HFF-Myc (cell line): ENCODE measurements at regions not wholly inside any gene's neighbourhood (a gene's known extent, or its start where the extent isn't known, plus 50 kb on each side); places are given as distances from the start of the nearest gene placed in this dataset.

Source experiments
- DNase-seq: peaks from one replicate; pipeline ENCODE4 v3.0.0-alpha.2; 2011; ENCODE audit warnings: low read depth; ENCODE audit errors: extremely low read depth
- H3K4me3 ChIP-seq: replicated peaks from 2 replicates; pipeline ENCODE4 v1.5.1; 2011; ENCODE audit warnings: low read depth, mild to moderate bottlenecking, control low read depth, low read length
- TF ChIP-seq, protein P1 (sequence below): IDR thresholded peaks from 2 replicates; pipeline ENCODE4 v1.5.1; 2012; ENCODE audit warnings: mild to moderate bottlenecking, low read depth, low read length, control low read depth; ENCODE audit errors: missing control alignments

DNA sequence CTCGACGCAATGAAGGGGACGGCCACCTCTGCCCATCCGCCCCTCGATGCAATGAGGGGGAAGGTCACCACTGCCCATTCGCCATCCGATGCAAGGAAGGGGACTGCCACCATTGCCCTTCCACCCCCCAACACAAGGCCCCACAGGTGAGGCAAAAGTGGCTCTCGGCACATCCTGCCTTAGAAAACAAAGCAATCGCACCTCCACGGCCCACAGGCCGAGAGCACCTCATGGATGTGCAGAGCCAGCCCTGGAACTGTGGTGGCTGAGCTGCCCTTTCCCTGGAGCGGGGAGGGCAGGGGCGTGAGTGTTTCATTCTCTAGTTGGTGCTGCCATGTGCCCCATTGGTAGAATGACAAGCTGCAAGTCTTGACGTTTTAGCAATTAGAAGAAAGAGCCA is 320.6 kb upstream of the SALL3 start:
- H3K4me3 ChIP-seq: no peak overlapping the region
- DNase-seq: no peak
- TF ChIP-seq, protein P1, sequence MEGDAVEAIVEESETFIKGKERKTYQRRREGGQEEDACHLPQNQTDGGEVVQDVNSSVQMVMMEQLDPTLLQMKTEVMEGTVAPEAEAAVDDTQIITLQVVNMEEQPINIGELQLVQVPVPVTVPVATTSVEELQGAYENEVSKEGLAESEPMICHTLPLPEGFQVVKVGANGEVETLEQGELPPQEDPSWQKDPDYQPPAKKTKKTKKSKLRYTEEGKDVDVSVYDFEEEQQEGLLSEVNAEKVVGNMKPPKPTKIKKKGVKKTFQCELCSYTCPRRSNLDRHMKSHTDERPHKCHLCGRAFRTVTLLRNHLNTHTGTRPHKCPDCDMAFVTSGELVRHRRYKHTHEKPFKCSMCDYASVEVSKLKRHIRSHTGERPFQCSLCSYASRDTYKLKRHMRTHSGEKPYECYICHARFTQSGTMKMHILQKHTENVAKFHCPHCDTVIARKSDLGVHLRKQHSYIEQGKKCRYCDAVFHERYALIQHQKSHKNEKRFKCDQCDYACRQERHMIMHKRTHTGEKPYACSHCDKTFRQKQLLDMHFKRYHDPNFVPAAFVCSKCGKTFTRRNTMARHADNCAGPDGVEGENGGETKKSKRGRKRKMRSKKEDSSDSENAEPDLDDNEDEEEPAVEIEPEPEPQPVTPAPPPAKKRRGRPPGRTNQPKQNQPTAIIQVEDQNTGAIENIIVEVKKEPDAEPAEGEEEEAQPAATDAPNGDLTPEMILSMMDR: no peak

- no peak overlapping the region for H3K4me3 ChIP-seq
- TF ChIP-seq, protein P1: no peak
- no peak for DNase-seq
These were observed 319.9 kb upstream of the SALL3 start for GRCh38 chr18:78659748-78660147.

- TF ChIP-seq, protein P1: no peak
- no peak overlapping the region for H3K4me3 ChIP-seq
- DNase-seq: no peak
These were observed 319.3 kb upstream of the SALL3 start for GRCh38 chr18:78660311-78660710.

GRCh38 chr18:78661316-78661715 is 318.3 kb upstream of the SALL3 start:
- no peak for DNase-seq
- TF ChIP-seq, protein P1: no peak
- H3K4me3 ChIP-seq: no peak overlapping the region

DNA sequence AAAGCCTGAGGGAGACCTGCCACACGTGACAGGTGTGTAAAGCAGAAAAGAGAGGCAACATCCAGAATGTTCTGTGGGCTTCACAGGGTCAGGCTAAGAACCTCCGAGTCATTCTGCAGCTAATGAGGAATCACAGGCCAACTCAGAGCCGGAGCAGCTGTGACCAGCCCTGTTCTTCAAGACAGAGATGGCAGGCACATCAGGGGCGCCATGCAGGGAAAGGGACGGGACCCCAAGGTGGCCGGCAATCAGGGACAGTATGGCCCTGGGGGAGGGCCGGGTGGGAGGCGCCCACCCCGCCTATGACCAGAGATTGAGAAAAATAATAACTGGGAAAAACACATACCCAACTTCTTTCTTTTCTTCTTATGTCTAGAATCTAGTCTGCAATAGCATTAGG is 316.7 kb upstream of the SALL3 start:
- H3K4me3 ChIP-seq: no peak overlapping the region
- TF ChIP-seq, protein P1: no peak
- DNase-seq: no peak

DNA sequence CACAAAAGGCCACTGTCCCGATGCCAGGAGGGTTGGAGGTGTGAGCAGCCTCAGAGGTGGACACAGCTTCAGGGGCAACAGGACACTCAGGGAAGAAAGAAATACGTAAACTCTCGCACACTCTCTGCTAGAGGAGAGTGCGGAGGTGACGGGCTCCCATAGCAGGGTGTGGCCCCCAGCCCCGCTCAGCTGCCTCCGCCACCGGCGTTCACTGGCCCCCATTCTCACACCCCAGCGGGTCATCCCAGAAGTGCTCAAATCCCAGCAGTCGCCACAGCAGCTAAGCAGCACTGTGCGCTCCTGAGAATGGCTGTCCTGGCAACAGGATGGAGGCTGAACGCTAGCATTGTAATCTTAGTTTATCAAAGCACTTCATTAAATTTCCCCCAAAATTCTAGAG is 315.6 kb upstream of the SALL3 start:
- TF ChIP-seq, protein P1: no peak
- no peak for DNase-seq
- H3K4me3 ChIP-seq: no peak overlapping the region

DNA sequence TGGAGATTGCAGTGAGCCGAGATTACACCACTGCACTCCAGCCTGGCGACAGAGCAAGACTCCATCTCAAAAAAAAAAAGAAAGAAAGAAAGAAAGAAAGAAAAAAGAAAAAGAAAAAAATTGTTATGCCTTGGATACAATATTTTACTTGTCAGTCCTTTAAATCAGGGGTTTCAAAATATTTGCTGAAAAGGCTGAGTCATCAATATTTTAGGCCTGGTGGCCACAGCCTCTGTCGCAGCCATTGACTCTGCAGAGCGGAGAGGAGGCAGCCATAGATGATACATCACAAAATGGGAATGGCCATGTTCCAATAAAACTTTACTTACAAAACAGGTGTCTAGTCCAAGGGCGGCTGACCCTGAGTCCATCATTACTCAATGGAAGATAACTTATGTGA is 314.8 kb upstream of the SALL3 start:
- TF ChIP-seq, protein P1: no peak
- DNase-seq: no peak
- no peak overlapping the region for H3K4me3 ChIP-seq
